Keratinocyte (primary cell): ENCODE measurements at regions not wholly inside any gene's neighbourhood (a gene's known extent, or its start where the extent isn't known, plus 50 kb on each side); places are given as distances from the start of the nearest gene placed in this dataset.
A peak's percentile ranks its signal among the peaks of the same experiment; 100 is the strongest.

ENCODE experiments used
- DNase-seq: peaks from one replicate; pipeline ENCODE4 v3.0.0-alpha.2; 2011; ENCODE audit warnings: low read depth, missing footprints, low spot score
- FAIRE-seq: peaks from 2 replicates; lab custom pipeline; 2011; peaks lifted over from hg19 to GRCh38; lab: Jason Lieb, UNC
- H2AFZ ChIP-seq: 2 replicates; pipeline ENCODE4 v1.6.0; 2012; ENCODE audit warnings: low read length, control low read depth, inconsistent platforms; ENCODE audit not compliant: control insufficient read depth
- H3K27ac ChIP-seq: 2 replicates; pipeline ENCODE4 v1.5.1; 2011; ENCODE audit warnings: low read length; ENCODE audit not compliant: control insufficient read depth, insufficient read depth
- H3K27me3 ChIP-seq: 3 replicates; pipeline ENCODE4 v1.6.0; 2011; ENCODE audit warnings: low read length; ENCODE audit not compliant: control insufficient read depth, insufficient read depth; ENCODE audit errors: extremely low read depth
- H3K36me3 ChIP-seq, 2 experiments: 2 replicates in 1 of 2; 3 replicates in 1 of 2; pipeline ENCODE4 v1.5.1; 2011; ENCODE audit warnings: low read length in 2 of 2, mild to moderate bottlenecking in 1 of 2; ENCODE audit not compliant: control insufficient read depth in 2 of 2, insufficient read depth in 2 of 2; ENCODE audit errors: extremely low read depth in 1 of 2
- H3K4me1 ChIP-seq: 3 replicates; pipeline ENCODE4 v1.5.1; 2011; ENCODE audit warnings: low read length; ENCODE audit not compliant: control insufficient read depth, insufficient read depth; ENCODE audit errors: extremely low read depth
- H3K4me2 ChIP-seq: 3 replicates; pipeline ENCODE4 v1.6.0; 2011; ENCODE audit warnings: low read depth, low read length; ENCODE audit not compliant: control insufficient read depth, insufficient read depth; ENCODE audit errors: extremely low read depth
- H3K4me3 ChIP-seq, 3 experiments: fragments of 200-600 bp in 1 of 3; sonication (generic) in 1 of 3; 2 replicates in 2 of 3; 3 replicates in 1 of 3; pipeline ENCODE4 v1.5.1; 2011 to 2016; ENCODE audit warnings: low read length in 3 of 3, mild to moderate bottlenecking in 3 of 3, control low read depth in 2 of 3, inconsistent platforms in 1 of 3, low read depth in 1 of 3, mixed read lengths in 1 of 3, mixed run types in 1 of 3, moderate library complexity in 1 of 3; ENCODE audit not compliant: control insufficient read depth in 2 of 3, insufficient read depth in 2 of 3; ENCODE audit errors: extremely low read depth in 1 of 3
- H3K79me2 ChIP-seq: 2 replicates; pipeline ENCODE4 v1.6.0; 2012; ENCODE audit warnings: low read length; ENCODE audit not compliant: control insufficient read depth, insufficient read depth
- H3K9ac ChIP-seq: 3 replicates; pipeline ENCODE4 v1.6.0; 2011; ENCODE audit warnings: low read length; ENCODE audit not compliant: control insufficient read depth, insufficient read depth; ENCODE audit errors: extremely low read depth
- H3K9me1 ChIP-seq: 3 replicates; pipeline ENCODE4 v1.6.0; 2011; ENCODE audit warnings: low read length; ENCODE audit not compliant: control insufficient read depth, insufficient read depth; ENCODE audit errors: extremely low read depth
- H3K9me3 ChIP-seq: 2 replicates; pipeline ENCODE4 v1.5.1; 2012; ENCODE audit warnings: low read depth, low read length; ENCODE audit not compliant: control insufficient read depth
- H4K20me1 ChIP-seq: 3 replicates; pipeline ENCODE4 v1.6.0; 2011; ENCODE audit warnings: low read length; ENCODE audit not compliant: control insufficient read depth, insufficient read depth; ENCODE audit errors: extremely low read depth
- CTCF ChIP-seq, 3 experiments: IDR thresholded peaks in 1 of 3; conservative IDR thresholded peaks in 1 of 3; optimal IDR thresholded peaks in 1 of 3; 2 replicates in 2 of 3; 3 replicates in 1 of 3; pipeline versions ENCODE3 to v1.5.1; 2011; ENCODE audit warnings: low read length in 3 of 3, mild to moderate bottlenecking in 3 of 3, moderate library complexity in 2 of 3, control low read depth in 1 of 3, inconsistent platforms in 1 of 3; ENCODE audit not compliant: insufficient read depth in 2 of 3; ENCODE audit errors: extremely low read depth in 1 of 3
- EZH2 ChIP-seq: IDR thresholded peaks from one replicate; pipeline ENCODE4 v1.6.1; 2012; ENCODE audit warnings: inconsistent platforms, mild to moderate bottlenecking, low read length, moderate library complexity
- dilution Hi-C: fragments of 300-500 bp; cut with MboI; formaldehyde crosslinking; loops from one replicate; pipeline ENCODE4 v1.7.0; 2020; ENCODE audit warnings: low sequenced_read_pairs; ENCODE audit not compliant: extremely low pct_ligation_motif_present

DNA sequence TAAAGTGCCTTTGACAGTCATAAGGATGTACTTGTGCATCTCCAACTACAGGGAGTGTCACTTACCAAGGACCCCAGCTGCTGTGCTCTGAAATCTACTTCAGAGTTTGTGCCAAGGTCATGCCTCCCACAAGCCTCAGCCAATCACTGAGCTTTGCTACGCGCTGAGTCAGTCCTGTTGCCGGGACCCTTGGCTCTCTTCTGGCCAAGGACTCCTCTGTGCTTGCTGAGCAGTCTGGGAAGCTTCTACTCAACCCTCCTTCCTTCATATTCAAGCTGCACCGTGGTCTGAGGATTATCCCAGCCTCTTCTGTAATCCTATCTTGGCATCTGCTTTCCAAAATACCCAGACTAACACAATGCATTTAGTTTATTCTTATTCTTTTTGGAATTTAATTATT is 398.9 kb upstream of the FANCL start:
- no peaks in the 10 kb centered on the region for H4K20me1 ChIP-seq
- dilution Hi-C loops = no loop called here
- no peaks in the 10 kb centered on the region for H3K27me3 ChIP-seq
- DNase-seq = no peak
- H3K27ac ChIP-seq = no peak overlapping the region
- no peak for FAIRE-seq
- no peak overlapping the region for H3K4me2 ChIP-seq
- no peak overlapping the region for H3K9ac ChIP-seq
- no peaks in the 10 kb centered on the region for H3K9me1 ChIP-seq
- no peaks in the 10 kb centered on the region for H3K9me3 ChIP-seq
- peaks cover 9% of the 10 kb centered on the region for H3K4me1 ChIP-seq
- H3K4me3 ChIP-seq = no peak overlapping the region
- no peaks in the 10 kb centered on the region for H3K79me2 ChIP-seq
- TF ChIP-seq CTCF (optimal IDR thresholded peaks at IDR 0.05 in 1 of 3, IDR thresholded peaks at IDR 0.05 in 1 of 3, conservative IDR thresholded peaks at IDR 0.05 in 1 of 3; ENCODE audit: extremely low read depth in 1 of 3, insufficient read depth in 2 of 3, low read length in 3 of 3) (no peak), EZH2 (no peak)
- H2AFZ ChIP-seq = no peak overlapping the region
- no peaks in the 10 kb centered on the region for H3K36me3 ChIP-seq

DNA sequence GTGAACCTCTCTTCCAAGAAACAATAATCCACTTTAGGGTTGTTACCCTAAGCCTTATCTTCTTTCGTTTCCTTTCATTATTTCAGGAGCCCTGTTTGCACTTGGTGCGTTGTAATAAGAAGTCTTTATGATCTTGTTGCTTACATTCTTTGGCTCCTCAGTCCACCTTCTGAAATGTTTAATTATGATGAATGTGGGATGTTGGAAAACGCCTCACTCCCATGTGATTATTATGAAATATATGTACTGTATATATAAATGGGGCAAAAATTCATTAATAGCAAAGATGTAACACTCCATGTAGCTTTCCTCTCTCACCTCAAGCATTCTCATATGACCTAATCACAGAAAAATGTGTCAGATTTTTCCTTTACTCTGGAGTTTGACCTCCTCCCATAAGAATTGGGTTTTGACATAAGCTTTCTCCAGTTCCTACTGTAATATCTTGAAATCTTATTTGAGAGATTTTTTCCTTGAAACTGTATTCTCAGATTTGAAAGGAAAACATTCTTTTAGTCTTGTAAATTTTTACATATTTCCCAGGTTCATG is 397.2 kb upstream of the FANCL start:
- Histone ChIP-seq H3K4me1 (peaks cover 23% of the 10 kb centered on the region), H4K20me1 (no peaks in the 10 kb centered on the region), H3K9me1 (no peaks in the 10 kb centered on the region), H3K36me3 (no peaks in the 10 kb centered on the region), H3K79me2 (no peaks in the 10 kb centered on the region), H3K9ac (no peak overlapping the region), H3K9me3 (no peaks in the 10 kb centered on the region), H3K4me2 (peak overlapping the region; percentile 30), H3K27ac (no peak overlapping the region), H3K27me3 (no peaks in the 10 kb centered on the region), H2AFZ (no peak overlapping the region), H3K4me3 (no peak overlapping the region)
- dilution Hi-C loops = no loop called here
- no peak for TF ChIP-seq CTCF (optimal IDR thresholded peaks at IDR 0.05 in 1 of 3, IDR thresholded peaks at IDR 0.05 in 1 of 3, conservative IDR thresholded peaks at IDR 0.05 in 1 of 3; ENCODE audit: extremely low read depth in 1 of 3, insufficient read depth in 2 of 3, low read length in 3 of 3)
- no peak for TF ChIP-seq EZH2
- DNase-seq (no peak), FAIRE-seq (no peak)
